Adrenal gland (tissue), 5 donors: ENCODE measurements at regions not wholly inside any gene's neighbourhood (a gene's known extent, or its start where the extent isn't known, plus 50 kb on each side); places are given as distances from the start of the nearest gene placed in this dataset.

Experiments used
- CTCF ChIP-seq, 6 experiments: fragments of 450-650 bp in 4 of 6; fragments of 200-600 bp in 2 of 6; sonication (generic) in 1 of 6; IDR thresholded peaks; 1 replicate in 5 of 6; 2 replicates in 1 of 6; pipeline versions ENCODE4 v1.5.1 to v1.8.0; 2016 to 2021; ENCODE audit warnings: antibody characterized with exemption in 6 of 6, mild to moderate bottlenecking in 2 of 6, moderate library complexity in 1 of 6
- POLR2A ChIP-seq, 2 donors: fragments of 450-650 bp; IDR thresholded peaks; one replicate each; pipeline ENCODE4 v1.6.1; 2017; ENCODE audit warnings: antibody characterized with exemption in 2 of 2, mild to moderate bottlenecking in 2 of 2, moderate library complexity in 1 of 2
- donor health status: DM: no; HTN: no; CAD: no.

GRCh38 chr16:62408760-62409159 lies 372.5 kb upstream of the CDH8 start:
- TF ChIP-seq POLR2A (IDR thresholded peaks at IDR 0.05), result no peak
- no peak for TF ChIP-seq CTCF (IDR thresholded peaks at IDR 0.05)
